ENCODE measurements at regions not wholly inside any gene's neighbourhood (a gene's known extent, or its start where the extent isn't known, plus 50 kb on each side); places are given as distances from the start of the nearest gene placed in this dataset.

GRCh38 chr6:121548131-121548530 lies 112.7 kb downstream of the GJA1 start (continued):
- TF ChIP-seq HDAC6 (IDR thresholded peaks at IDR 0.05; ENCODE audit: unreplicated experiment) (no peak), SMAD5 (IDR thresholded peaks at IDR 0.05; ENCODE audit: low read depth) (no peak), POU2F2 (IDR thresholded peaks at IDR 0.05; ENCODE audit: borderline replicate concordance, low read depth, low read length) (no peak), MXI1 (IDR thresholded peaks at IDR 0.05; ENCODE audit: low read depth, low read length) (no peak), SIN3A (IDR thresholded peaks at IDR 0.05; ENCODE audit: low read depth, low read length) (no peak), EP300 (IDR thresholded peaks at IDR 0.05; ENCODE audit: borderline replicate concordance in 1 of 2, control insufficient read depth in 1 of 2, low read depth in 2 of 2, low read length in 2 of 2) (no peak)

GRCh38 chr6:121549736-121550135 lies 114.3 kb downstream of the GJA1 start:
- Histone ChIP-seq H2AFZ (ENCODE audit: control insufficient read depth, low read depth, low read length) (no peak overlapping the region), H4K20me1 (ENCODE audit: control insufficient read depth, insufficient read depth) (no peaks in the 10 kb centered on the region), H3K36me3 (ENCODE audit: control insufficient read depth in 2 of 2, insufficient read depth in 2 of 2, low read length in 1 of 2) (no peaks in the 10 kb centered on the region), H3K4me3 (no peak overlapping the region), H3K9ac (ENCODE audit: control insufficient read depth, insufficient read depth, low read length) (no peak overlapping the region), H3K4me2 (ENCODE audit: control insufficient read depth, insufficient read depth) (no peak overlapping the region), H3K27me3 (replicated peaks in 1 of 2; ENCODE audit: control insufficient read depth in 2 of 2, insufficient read depth in 2 of 2, low read length in 1 of 2) (no peaks in the 10 kb centered on the region), H3K4me1 (ENCODE audit: control insufficient read depth, insufficient read depth, low read length) (no peaks in the 10 kb centered on the region), H3K79me2 (ENCODE audit: control insufficient read depth, insufficient read depth, low read length) (no peaks in the 10 kb centered on the region), H3K9me3 (replicated peaks; ENCODE audit: control insufficient read depth, insufficient read depth, low read length) (no peaks in the 10 kb centered on the region), H3K27ac (ENCODE audit: control insufficient read depth, insufficient read depth) (no peak overlapping the region)
- FAIRE-seq (no peak), DNase-seq (ENCODE audit: low read depth, low spot score) (no peak), ATAC-seq (no peak)
- POLR2A ChIA-PET = no interaction called here
- SMC1A ChIA-PET (ENCODE audit: uncharacterized antibody, unreplicated experiment) = no interaction called here
- CTCF ChIA-PET = interaction anchor here (1.2 kb wide), 1 partner anchor 12 kb away, joined by 4 read pairs; no protein-coding TSS in a partner anchor
- in situ Hi-C loops (cut with MboI) = no loop called here
- TF ChIP-seq TCF12 (IDR thresholded peaks at IDR 0.05; ENCODE audit: low read depth, low read length) = no peak
- no peak for TF ChIP-seq RELB (IDR thresholded peaks at IDR 0.05; ENCODE audit: low read depth)
- no peak for TF ChIP-seq CHD2 (IDR thresholded peaks at IDR 0.05; ENCODE audit: borderline replicate concordance, low read depth, low read length)
- RAD21 ChIA-PET (ENCODE audit: unreplicated experiment) = no interaction called here
- no TSS peak for BruUV-seq (replicated peaks)
- WGBS (ENCODE audit: insufficient coverage, insufficient replicate concordance, low lambda C conversion rate, missing lambda C conversion rate) = 18% methylated on average over 3 of the region's 3 CpGs
- intact Hi-C loops (cut with micrococcal nuclease; ENCODE audit: unreplicated experiment) = no loop called here

Measured in GM12878 (cell line).